Liver (tissue), 3 donors: ENCODE measurements at regions not wholly inside any gene's neighbourhood (a gene's known extent, or its start where the extent isn't known, plus 50 kb on each side); places are given as distances from the start of the nearest gene placed in this dataset.

Source experiments
- TF ChIP-seq, protein P1 (sequence below): IDR thresholded peaks from 2 replicates; pipeline ENCODE4 v1.6.1; 2016; ENCODE audit warnings: antibody characterized with exemption
- TF ChIP-seq, protein P2 (sequence below): fragments of 150-350 bp; IDR thresholded peaks from 2 replicates; pipeline ENCODE4 v1.5.1; 2017; ENCODE audit warnings: improper control_type of control experiment, low read depth, low read length; ENCODE audit not compliant: missing input control
- donor health status: healthy.
- donor health status: healthy.

DNA sequence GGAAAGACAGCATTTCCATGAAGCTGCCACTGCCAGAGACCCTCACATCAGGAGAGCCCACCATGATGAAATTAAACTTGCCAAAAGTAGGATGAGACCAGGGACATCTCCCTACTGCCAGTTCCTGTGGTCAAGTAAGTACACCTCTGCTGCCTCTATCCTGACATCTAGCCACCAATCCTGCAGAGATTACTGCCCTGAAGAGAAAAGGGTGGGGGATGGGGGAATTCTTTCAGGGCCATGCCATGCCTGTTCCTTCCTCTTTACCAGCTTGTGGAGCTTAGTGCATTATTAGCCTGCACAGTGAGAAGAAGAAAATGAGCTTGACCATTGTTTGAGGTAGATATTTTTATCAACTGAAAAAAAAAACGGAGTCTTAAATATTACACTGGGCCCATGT is 397.2 kb upstream of the CDH2 start:
- TF ChIP-seq, protein P1, sequence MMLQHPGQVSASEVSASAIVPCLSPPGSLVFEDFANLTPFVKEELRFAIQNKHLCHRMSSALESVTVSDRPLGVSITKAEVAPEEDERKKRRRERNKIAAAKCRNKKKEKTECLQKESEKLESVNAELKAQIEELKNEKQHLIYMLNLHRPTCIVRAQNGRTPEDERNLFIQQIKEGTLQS = no peak
- TF ChIP-seq, protein P2, sequence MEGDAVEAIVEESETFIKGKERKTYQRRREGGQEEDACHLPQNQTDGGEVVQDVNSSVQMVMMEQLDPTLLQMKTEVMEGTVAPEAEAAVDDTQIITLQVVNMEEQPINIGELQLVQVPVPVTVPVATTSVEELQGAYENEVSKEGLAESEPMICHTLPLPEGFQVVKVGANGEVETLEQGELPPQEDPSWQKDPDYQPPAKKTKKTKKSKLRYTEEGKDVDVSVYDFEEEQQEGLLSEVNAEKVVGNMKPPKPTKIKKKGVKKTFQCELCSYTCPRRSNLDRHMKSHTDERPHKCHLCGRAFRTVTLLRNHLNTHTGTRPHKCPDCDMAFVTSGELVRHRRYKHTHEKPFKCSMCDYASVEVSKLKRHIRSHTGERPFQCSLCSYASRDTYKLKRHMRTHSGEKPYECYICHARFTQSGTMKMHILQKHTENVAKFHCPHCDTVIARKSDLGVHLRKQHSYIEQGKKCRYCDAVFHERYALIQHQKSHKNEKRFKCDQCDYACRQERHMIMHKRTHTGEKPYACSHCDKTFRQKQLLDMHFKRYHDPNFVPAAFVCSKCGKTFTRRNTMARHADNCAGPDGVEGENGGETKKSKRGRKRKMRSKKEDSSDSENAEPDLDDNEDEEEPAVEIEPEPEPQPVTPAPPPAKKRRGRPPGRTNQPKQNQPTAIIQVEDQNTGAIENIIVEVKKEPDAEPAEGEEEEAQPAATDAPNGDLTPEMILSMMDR = no peak
